HCT116 (cell line): ENCODE measurements at regions not wholly inside any gene's neighbourhood (a gene's known extent, or its start where the extent isn't known, plus 50 kb on each side); places are given as distances from the start of the nearest gene placed in this dataset.

Source experiments
- ATF3 ChIP-seq: IDR thresholded peaks from 2 replicates; pipeline ENCODE4 v1.6.1; 2012
- CBX3 ChIP-seq: IDR thresholded peaks from 2 replicates; pipeline ENCODE4 v1.6.1; 2012; ENCODE audit warnings: low read depth
- CTCF ChIP-seq, 3 experiments: fragments of 200-600 bp in 1 of 3; sonication (generic) in 1 of 3; IDR thresholded peaks in 2 of 3; conservative IDR thresholded peaks in 1 of 3; 2 replicates each; pipeline ENCODE4 v1.5.1; 2012 to 2017; ENCODE audit warnings: low read depth in 2 of 3, low read length in 2 of 3, antibody characterized with exemption in 1 of 3, borderline replicate concordance in 1 of 3, control low read depth in 1 of 3, mild to moderate bottlenecking in 1 of 3, mixed read lengths in 1 of 3, mixed run types in 1 of 3, moderate library complexity in 1 of 3; ENCODE audit not compliant: insufficient read depth in 1 of 3
- EZH2 ChIP-seq: fragments of 200-600 bp; sonication (generic); IDR thresholded peaks from 2 replicates; pipeline ENCODE4 v1.6.1; 2017; ENCODE audit warnings: antibody characterized with exemption, mixed run types
- EZH2phosphoT487 ChIP-seq: fragments of 200-600 bp; IDR thresholded peaks from 2 replicates; pipeline ENCODE4 v1.6.1; 2018; ENCODE audit warnings: antibody characterized with exemption, borderline replicate concordance
- JUND ChIP-seq: IDR thresholded peaks from 2 replicates; pipeline ENCODE4 v1.6.1; 2012
- POLR2A ChIP-seq: IDR thresholded peaks from 2 replicates; pipeline ENCODE4 v1.7.0; 2011; ENCODE audit warnings: borderline replicate concordance; ENCODE audit not compliant: insufficient read depth, insufficient read length; ENCODE audit errors: extremely low read depth
- POLR2AphosphoS5 ChIP-seq: IDR thresholded peaks from 2 replicates; pipeline ENCODE4 v1.6.1; 2011; ENCODE audit warnings: mild to moderate bottlenecking, low read depth, low read length, moderate library complexity
- RAD21 ChIP-seq: IDR thresholded peaks from 2 replicates; pipeline ENCODE4 v1.6.1; 2012; ENCODE audit warnings: low read depth, mild to moderate bottlenecking
- SIN3A ChIP-seq: IDR thresholded peaks from 2 replicates; pipeline ENCODE4 v1.6.1; 2012; ENCODE audit warnings: low read depth
- SP1 ChIP-seq: IDR thresholded peaks from 2 replicates; pipeline ENCODE4 v1.6.1; 2012; ENCODE audit warnings: low read depth
- YY1 ChIP-seq: IDR thresholded peaks from 2 replicates; pipeline ENCODE4 v1.6.1; 2011; ENCODE audit warnings: low read length, low read depth, moderate library complexity, mild to moderate bottlenecking; ENCODE audit not compliant: insufficient replicate concordance; ENCODE audit errors: extremely low read depth
- ZBTB33 ChIP-seq: IDR thresholded peaks from 2 replicates; pipeline ENCODE4 v1.6.1; 2011; ENCODE audit warnings: mild to moderate bottlenecking, low read length, moderate library complexity; ENCODE audit not compliant: insufficient replicate concordance; ENCODE audit errors: extremely low read depth
- TF ChIP-seq, protein P1 (sequence below): IDR thresholded peaks from 2 replicates; pipeline ENCODE4 v1.6.1; 2012

DNA sequence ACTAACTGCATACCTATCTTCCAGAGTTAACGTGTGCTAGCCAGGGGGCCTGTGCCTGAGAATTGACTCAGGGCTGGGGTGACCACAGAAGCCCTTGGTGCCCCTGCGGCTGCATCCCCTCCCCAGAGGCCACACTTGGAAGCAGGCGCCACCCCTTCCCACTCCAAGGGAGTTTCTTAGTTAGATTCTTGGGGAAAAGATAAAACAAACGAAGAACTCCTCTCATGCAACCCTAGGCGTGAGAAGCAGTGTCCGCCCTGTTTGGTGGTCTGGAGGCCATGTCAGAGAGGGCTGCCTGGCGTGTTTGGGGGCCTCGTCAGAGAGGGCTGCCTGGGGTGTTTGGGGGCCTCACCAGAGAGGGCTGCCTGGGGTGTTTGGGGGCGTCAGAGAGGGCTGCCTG, 50.3 kb upstream of the HGFAC start:
- no peak for TF ChIP-seq EZH2phosphoT487
- TF ChIP-seq, protein P1, sequence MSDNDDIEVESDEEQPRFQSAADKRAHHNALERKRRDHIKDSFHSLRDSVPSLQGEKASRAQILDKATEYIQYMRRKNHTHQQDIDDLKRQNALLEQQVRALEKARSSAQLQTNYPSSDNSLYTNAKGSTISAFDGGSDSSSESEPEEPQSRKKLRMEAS: no peak
- no peak for TF ChIP-seq POLR2A
- no peak for TF ChIP-seq CTCF (IDR thresholded peaks at IDR 0.05 in 2 of 3, conservative IDR thresholded peaks at IDR 0.05 in 1 of 3; ENCODE audit: borderline replicate concordance in 1 of 3, insufficient read depth in 1 of 3, low read depth in 2 of 3, low read length in 2 of 3)
- no peak for TF ChIP-seq SP1
- no peak for TF ChIP-seq EZH2
- TF ChIP-seq RAD21: no peak
- no peak for TF ChIP-seq SIN3A
- TF ChIP-seq ATF3: no peak
- TF ChIP-seq ZBTB33: no peak
- TF ChIP-seq JUND: no peak
- TF ChIP-seq POLR2AphosphoS5: no peak
- no peak for TF ChIP-seq YY1
- no peak for TF ChIP-seq CBX3
